ENCODE measurements at regions not wholly inside any gene's neighbourhood (a gene's known extent, or its start where the extent isn't known, plus 50 kb on each side); places are given as distances from the start of the nearest gene placed in this dataset.

DNA sequence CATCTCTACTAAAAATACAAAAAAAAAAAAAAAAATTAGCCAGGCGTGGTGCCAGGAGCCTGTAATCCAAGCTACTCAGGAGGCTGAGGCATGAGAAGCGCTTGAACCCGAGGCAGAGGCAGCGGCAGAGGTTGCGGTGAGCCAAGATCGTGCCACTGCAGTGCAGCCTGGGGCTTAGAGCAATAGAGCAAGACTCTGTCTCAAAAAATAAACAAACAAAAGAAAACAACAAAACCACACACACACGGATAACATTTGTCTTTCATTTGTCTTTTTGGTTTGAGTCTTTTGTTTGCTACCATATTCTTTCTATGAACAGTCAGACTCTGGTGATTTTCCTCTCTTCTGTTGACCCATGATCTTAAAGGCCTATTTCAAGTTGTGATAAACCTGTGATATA, 1168.3 kb upstream of the WWC1 start:
- WGBS, 2 donors, result 72 to 81% methylated on average over 7 of the region's 7 CpGs
- no peak overlapping the region for H3K4me3 ChIP-seq (ENCODE audit: low read length in 2 of 2)
- peaks cover 1% of the 10 kb centered on the region for H3K9me3 ChIP-seq (ENCODE audit: control insufficient read depth, low read length)
- H3K4me1 ChIP-seq (ENCODE audit: control insufficient read depth in 1 of 2, insufficient read depth in 2 of 2, low read length in 2 of 2), result no peaks in the 10 kb centered on the region
- intact Hi-C loops (cut with DNase I), result no loop called here
- ATAC-seq (ENCODE audit: low FRiP score) (no peak), DNase-seq (no peak)
- no peak overlapping the region for H3K27ac ChIP-seq (ENCODE audit: low read depth in 1 of 2, low read length in 2 of 2)
- no peaks in the 10 kb centered on the region for H3K36me3 ChIP-seq (ENCODE audit: control insufficient read depth in 1 of 2, insufficient read depth in 2 of 2, low read length in 1 of 2)
- no peaks in the 10 kb centered on the region for H3K27me3 ChIP-seq (ENCODE audit: control insufficient read depth in 1 of 2, insufficient read depth in 2 of 2, low read length in 1 of 2)

DNA sequence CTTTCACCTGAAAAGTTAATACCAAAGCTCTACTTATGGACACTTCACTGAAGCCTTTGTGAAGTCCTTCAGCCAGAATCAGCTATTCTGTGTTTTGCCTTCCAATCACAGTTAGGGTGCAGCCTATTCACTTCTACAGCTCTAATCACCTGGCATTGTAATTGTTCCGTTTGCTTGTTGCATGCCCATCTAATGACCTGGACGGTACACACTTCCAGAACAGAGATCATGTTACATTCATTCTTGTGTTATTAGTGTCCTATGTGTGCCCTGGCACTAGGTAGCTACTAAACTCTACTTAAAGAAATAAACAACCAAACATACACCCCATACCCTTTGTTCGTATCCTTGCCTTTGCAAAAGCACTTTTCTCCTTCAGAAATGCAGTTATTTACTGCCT, 1162.9 kb upstream of the WWC1 start:
- Histone ChIP-seq H3K27me3 (ENCODE audit: control insufficient read depth in 1 of 2, insufficient read depth in 2 of 2, low read length in 1 of 2) (no peaks in the 10 kb centered on the region), H3K36me3 (ENCODE audit: control insufficient read depth in 1 of 2, insufficient read depth in 2 of 2, low read length in 1 of 2) (no peaks in the 10 kb centered on the region), H3K4me1 (ENCODE audit: control insufficient read depth in 1 of 2, insufficient read depth in 2 of 2, low read length in 2 of 2) (no peaks in the 10 kb centered on the region), H3K9me3 (ENCODE audit: control insufficient read depth, low read length) (no peaks in the 10 kb centered on the region), H3K4me3 (ENCODE audit: low read length in 2 of 2) (no peak overlapping the region), H3K27ac (ENCODE audit: low read depth in 1 of 2, low read length in 2 of 2) (no peak overlapping the region)
- intact Hi-C loops (cut with DNase I), result no loop called here
- DNase-seq (no peak), ATAC-seq (ENCODE audit: low FRiP score) (no peak)
- 63 to 67% methylated on average over 3 of the region's 3 CpGs for WGBS, 2 donors

DNA sequence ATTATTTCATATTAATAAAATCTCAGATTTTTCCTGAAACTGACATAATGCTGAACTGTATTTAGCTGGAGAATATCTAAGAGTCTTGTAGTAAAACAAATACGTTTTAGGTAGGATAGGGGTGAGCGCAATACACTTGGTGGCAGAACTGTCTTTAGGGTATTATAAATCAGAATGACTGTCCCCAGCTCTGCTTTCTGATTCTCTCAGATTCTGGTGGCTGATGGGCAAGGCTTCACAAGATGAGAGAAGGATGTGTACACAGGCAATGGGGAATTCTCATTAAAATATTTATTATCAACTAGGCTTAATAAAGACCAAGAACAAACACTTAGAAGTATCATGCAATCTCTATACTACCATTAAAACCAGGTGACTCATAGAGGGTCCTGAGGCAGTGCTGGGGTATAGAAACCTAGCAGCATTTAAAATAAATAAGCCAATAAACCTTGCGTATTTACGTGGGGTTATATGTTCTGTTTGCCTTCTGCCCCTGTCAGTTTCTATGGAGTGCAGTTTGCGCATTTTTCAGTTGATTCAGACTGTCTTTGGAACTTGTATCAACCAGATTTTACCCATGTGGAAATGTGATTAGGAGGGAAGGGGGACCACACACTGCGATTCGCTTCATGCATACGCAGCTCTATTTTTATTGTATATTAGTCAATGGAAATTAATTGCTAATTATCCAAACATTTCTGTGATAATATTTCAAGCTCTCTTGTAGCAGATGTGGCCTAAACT, 1150.7 kb upstream of the WWC1 start:
- Histone ChIP-seq H3K36me3 (ENCODE audit: control insufficient read depth in 1 of 2, insufficient read depth in 2 of 2, low read length in 1 of 2) (no peaks in the 10 kb centered on the region), H3K4me1 (ENCODE audit: control insufficient read depth in 1 of 2, insufficient read depth in 2 of 2, low read length in 2 of 2) (no peaks in the 10 kb centered on the region), H3K9me3 (ENCODE audit: control insufficient read depth, low read length) (no peaks in the 10 kb centered on the region), H3K27me3 (ENCODE audit: control insufficient read depth in 1 of 2, insufficient read depth in 2 of 2, low read length in 1 of 2) (no peaks in the 10 kb centered on the region), H3K27ac (ENCODE audit: low read depth in 1 of 2, low read length in 2 of 2) (no peak overlapping the region), H3K4me3 (ENCODE audit: low read length in 2 of 2) (no peak overlapping the region)
- intact Hi-C loops (cut with DNase I), result no loop called here
- no peak for ATAC-seq (ENCODE audit: low FRiP score)
- DNase-seq, result no peak
- 82 to 88% methylated on average over 8 of the region's 8 CpGs for WGBS, 2 donors

DNA sequence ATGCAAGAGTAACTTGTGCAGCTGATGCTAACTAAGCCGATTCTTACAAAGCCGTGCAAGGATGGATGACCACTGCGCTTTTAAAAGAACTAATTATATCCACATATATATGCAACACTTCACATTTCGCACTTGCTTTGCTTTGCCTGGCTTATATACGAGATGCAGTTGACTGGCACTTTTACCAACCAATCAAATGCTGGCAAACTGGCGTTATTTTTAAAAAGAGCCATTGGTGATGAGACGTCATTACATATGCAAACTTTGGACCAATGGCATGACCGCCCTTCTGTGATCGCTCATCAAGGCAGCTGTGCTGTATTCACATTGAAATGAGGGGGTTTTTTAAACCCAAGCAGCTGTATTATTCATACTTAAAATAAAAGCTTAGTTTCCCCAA, 1147.7 kb upstream of the WWC1 start:
- no peaks in the 10 kb centered on the region for H3K27me3 ChIP-seq (ENCODE audit: control insufficient read depth in 1 of 2, insufficient read depth in 2 of 2, low read length in 1 of 2)

DNA sequence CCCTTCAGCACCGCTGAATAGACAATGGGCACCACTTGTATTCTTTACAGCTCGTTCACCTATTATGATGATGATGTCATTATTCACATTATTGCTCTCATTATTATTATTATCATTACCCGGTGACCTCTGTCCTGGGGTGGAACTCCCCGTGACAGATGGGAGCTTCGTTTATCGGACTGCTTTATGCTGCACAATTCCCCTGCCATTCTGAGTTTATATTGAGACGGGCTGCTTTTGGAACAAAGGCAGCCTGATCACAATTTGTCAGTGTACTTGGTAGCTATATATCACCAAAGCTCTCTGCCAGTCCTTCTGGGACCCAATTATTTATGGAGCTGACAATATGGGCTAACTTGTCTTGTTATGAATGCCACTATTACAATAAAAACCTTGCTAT, 1145.6 kb upstream of the WWC1 start:
- no peaks in the 10 kb centered on the region for H3K27me3 ChIP-seq (ENCODE audit: control insufficient read depth in 1 of 2, insufficient read depth in 2 of 2, low read length in 1 of 2)
- H3K27ac ChIP-seq (ENCODE audit: low read depth in 1 of 2, low read length in 2 of 2), result no peak overlapping the region
- H3K9me3 ChIP-seq (ENCODE audit: control insufficient read depth, low read length), result no peaks in the 10 kb centered on the region
- intact Hi-C loops (cut with DNase I), result no loop called here
- H3K36me3 ChIP-seq (ENCODE audit: control insufficient read depth in 1 of 2, insufficient read depth in 2 of 2, low read length in 1 of 2), result no peaks in the 10 kb centered on the region
- no peaks in the 10 kb centered on the region for H3K4me1 ChIP-seq (ENCODE audit: control insufficient read depth in 1 of 2, insufficient read depth in 2 of 2, low read length in 2 of 2)
- H3K4me3 ChIP-seq (ENCODE audit: low read length in 2 of 2), result no peak overlapping the region
- ATAC-seq (ENCODE audit: low FRiP score) (no peak), DNase-seq (no peak)
- 50 to 62% methylated on average over 7 of the region's 7 CpGs for WGBS, 2 donors

More for the DNA sequence above, 1147.7 kb upstream of the WWC1 start:
- intact Hi-C loops (cut with DNase I), result no loop called here
- ATAC-seq (ENCODE audit: low FRiP score), result no peak
- no peaks in the 10 kb centered on the region for H3K9me3 ChIP-seq (ENCODE audit: control insufficient read depth, low read length)
- H3K4me3 ChIP-seq (ENCODE audit: low read length in 2 of 2), result no peak overlapping the region
- no peaks in the 10 kb centered on the region for H3K36me3 ChIP-seq (ENCODE audit: control insufficient read depth in 1 of 2, insufficient read depth in 2 of 2, low read length in 1 of 2)
- DNase-seq, result no peak
- 90% methylated on average over 9 of the region's 9 CpGs for WGBS, 2 donors
- H3K4me1 ChIP-seq (ENCODE audit: control insufficient read depth in 1 of 2, insufficient read depth in 2 of 2, low read length in 2 of 2), result no peaks in the 10 kb centered on the region
- H3K27ac ChIP-seq (ENCODE audit: low read depth in 1 of 2, low read length in 2 of 2), result no peak overlapping the region

DNA sequence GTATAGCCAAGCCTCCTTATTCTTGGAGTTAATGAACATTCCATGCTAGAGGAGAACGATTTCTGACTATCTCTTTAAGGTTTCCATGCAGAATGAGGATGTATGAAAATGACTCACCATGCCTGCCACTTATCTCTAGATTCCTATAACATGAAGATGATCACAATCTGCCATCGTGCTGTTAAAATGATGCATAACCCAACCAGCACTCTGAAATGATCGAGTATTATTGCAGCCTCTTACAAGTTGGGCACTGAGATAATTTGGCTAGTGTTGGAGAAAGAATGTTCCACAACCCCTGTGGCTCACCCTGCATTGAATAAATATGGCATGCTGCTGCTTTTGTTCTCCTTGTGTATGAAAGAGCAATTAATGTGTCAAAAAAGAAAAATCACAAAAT, 1143.6 kb upstream of the WWC1 start:
- intact Hi-C loops (cut with DNase I), result no loop called here
- ATAC-seq (ENCODE audit: low FRiP score), result no peak

DNA sequence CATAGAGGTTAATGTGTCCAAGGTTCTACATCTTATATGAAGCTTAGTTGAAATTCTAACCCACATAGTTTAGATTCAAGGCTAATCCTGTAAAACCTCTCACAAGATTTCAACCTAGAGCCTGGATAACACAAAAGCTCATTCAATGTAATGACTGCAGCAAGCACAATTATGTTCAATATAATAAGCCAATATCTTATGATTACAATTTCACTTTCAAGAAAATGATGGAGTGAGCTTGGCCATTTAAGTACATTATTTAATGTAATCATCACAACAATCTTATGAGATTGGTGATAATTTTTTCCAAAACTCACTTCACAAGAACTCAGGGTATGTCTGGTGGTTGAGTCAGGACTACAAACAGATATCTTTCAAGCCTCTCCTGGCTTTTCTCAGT, 1140.8 kb upstream of the WWC1 start:
- intact Hi-C loops (cut with DNase I), result no loop called here
- no peaks in the 10 kb centered on the region for H3K36me3 ChIP-seq (ENCODE audit: control insufficient read depth in 1 of 2, insufficient read depth in 2 of 2, low read length in 1 of 2)
- H3K4me3 ChIP-seq (ENCODE audit: low read length in 2 of 2), result no peak overlapping the region
- ATAC-seq (ENCODE audit: low FRiP score) (no peak), DNase-seq (no peak)
- no peaks in the 10 kb centered on the region for H3K9me3 ChIP-seq (ENCODE audit: control insufficient read depth, low read length)
- no peaks in the 10 kb centered on the region for H3K27me3 ChIP-seq (ENCODE audit: control insufficient read depth in 1 of 2, insufficient read depth in 2 of 2, low read length in 1 of 2)
- no peaks in the 10 kb centered on the region for H3K4me1 ChIP-seq (ENCODE audit: control insufficient read depth in 1 of 2, insufficient read depth in 2 of 2, low read length in 2 of 2)
- no peak overlapping the region for H3K27ac ChIP-seq (ENCODE audit: low read depth in 1 of 2, low read length in 2 of 2)

More for the DNA sequence above, 1143.6 kb upstream of the WWC1 start:
- no peak for DNase-seq
- H3K27ac ChIP-seq (ENCODE audit: low read depth in 1 of 2, low read length in 2 of 2), result no peak overlapping the region
- H3K4me3 ChIP-seq (ENCODE audit: low read length in 2 of 2), result no peak overlapping the region
- H3K4me1 ChIP-seq (ENCODE audit: control insufficient read depth in 1 of 2, insufficient read depth in 2 of 2, low read length in 2 of 2), result no peaks in the 10 kb centered on the region
- H3K27me3 ChIP-seq (ENCODE audit: control insufficient read depth in 1 of 2, insufficient read depth in 2 of 2, low read length in 1 of 2), result no peaks in the 10 kb centered on the region
- no peaks in the 10 kb centered on the region for H3K9me3 ChIP-seq (ENCODE audit: control insufficient read depth, low read length)
- WGBS, 2 donors, result 69 to 71% methylated on average over 3 of the region's 3 CpGs
- no peaks in the 10 kb centered on the region for H3K36me3 ChIP-seq (ENCODE audit: control insufficient read depth in 1 of 2, insufficient read depth in 2 of 2, low read length in 1 of 2)

DNA sequence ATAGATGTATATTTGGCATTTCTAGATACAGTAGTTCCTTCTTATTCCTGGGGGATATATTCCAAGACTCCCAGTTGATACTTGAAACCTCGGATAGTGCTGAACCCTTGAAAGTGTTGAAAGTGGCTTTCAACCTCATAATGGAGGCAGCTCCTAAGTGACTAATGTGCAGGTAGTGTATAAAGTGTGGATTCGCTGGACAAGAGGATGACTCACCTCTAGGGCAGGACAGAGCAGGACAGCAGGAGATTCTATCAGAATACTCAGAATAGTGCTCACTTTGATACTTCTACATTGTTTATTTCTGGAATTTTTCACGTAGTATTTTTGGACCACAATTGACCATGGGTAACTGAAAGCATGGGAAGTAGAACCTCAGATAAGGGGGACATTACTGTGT, 1138.9 kb upstream of the WWC1 start:
- Histone ChIP-seq H3K4me1 (ENCODE audit: control insufficient read depth in 1 of 2, insufficient read depth in 2 of 2, low read length in 2 of 2) (no peaks in the 10 kb centered on the region), H3K36me3 (ENCODE audit: control insufficient read depth in 1 of 2, insufficient read depth in 2 of 2, low read length in 1 of 2) (no peaks in the 10 kb centered on the region), H3K9me3 (ENCODE audit: control insufficient read depth, low read length) (no peaks in the 10 kb centered on the region), H3K4me3 (ENCODE audit: low read length in 2 of 2) (no peak overlapping the region), H3K27me3 (ENCODE audit: control insufficient read depth in 1 of 2, insufficient read depth in 2 of 2, low read length in 1 of 2) (no peaks in the 10 kb centered on the region), H3K27ac (ENCODE audit: low read depth in 1 of 2, low read length in 2 of 2) (no peak overlapping the region)
- intact Hi-C loops (cut with DNase I), result no loop called here
- no peak for DNase-seq
- 68 to 73% methylated on average over 3 of the region's 3 CpGs for WGBS, 2 donors
- no peak for ATAC-seq (ENCODE audit: low FRiP score)

DNA sequence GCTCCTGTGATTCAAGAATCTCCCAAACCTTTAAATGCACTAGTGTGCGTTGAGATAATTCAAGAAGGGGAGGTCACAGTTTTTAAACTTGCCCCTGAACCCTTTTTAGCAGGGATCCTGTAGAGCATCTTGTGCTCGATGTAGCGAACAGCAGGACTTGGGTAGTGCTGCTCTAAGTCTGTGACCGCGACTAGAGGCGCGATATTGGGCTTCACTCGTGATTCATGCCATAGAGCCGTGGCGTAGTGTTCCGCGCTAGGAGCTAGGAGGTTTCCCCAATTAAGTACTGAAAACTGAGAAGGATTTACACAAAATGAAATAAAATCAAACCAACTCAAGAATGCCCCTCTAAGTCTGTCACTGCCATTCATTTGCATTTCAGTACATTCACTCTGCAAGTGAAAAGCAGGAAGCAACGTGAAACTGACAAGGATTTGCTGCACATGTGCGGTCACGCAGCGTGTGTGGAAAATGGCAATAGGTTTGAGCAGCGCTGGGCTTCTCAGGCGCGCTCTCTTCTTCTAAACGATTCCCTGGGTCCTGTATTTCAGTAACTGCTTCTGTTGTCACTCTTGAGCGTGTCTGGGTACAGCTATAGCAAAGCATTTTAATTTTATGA, 1135.9 kb upstream of the WWC1 start:
- intact Hi-C loops (cut with DNase I), result no loop called here
- no peaks in the 10 kb centered on the region for H3K36me3 ChIP-seq (ENCODE audit: control insufficient read depth in 1 of 2, insufficient read depth in 2 of 2, low read length in 1 of 2)
- ATAC-seq (ENCODE audit: low FRiP score) (no peak), DNase-seq (no peak)
- no peak overlapping the region for H3K27ac ChIP-seq (ENCODE audit: low read depth in 1 of 2, low read length in 2 of 2)
- no peaks in the 10 kb centered on the region for H3K9me3 ChIP-seq (ENCODE audit: control insufficient read depth, low read length)
- no peaks in the 10 kb centered on the region for H3K4me1 ChIP-seq (ENCODE audit: control insufficient read depth in 1 of 2, insufficient read depth in 2 of 2, low read length in 2 of 2)
- H3K4me3 ChIP-seq (ENCODE audit: low read length in 2 of 2), result no peak overlapping the region
- H3K27me3 ChIP-seq (ENCODE audit: control insufficient read depth in 1 of 2, insufficient read depth in 2 of 2, low read length in 1 of 2), result no peaks in the 10 kb centered on the region
- WGBS, 2 donors, result 64 to 71% methylated on average over 21 of the region's 21 CpGs

Measured in aorta (tissue), 5 donors.